ENCODE measurements at regions not wholly inside any gene's neighbourhood (a gene's known extent, or its start where the extent isn't known, plus 50 kb on each side); places are given as distances from the start of the nearest gene placed in this dataset.

DNA sequence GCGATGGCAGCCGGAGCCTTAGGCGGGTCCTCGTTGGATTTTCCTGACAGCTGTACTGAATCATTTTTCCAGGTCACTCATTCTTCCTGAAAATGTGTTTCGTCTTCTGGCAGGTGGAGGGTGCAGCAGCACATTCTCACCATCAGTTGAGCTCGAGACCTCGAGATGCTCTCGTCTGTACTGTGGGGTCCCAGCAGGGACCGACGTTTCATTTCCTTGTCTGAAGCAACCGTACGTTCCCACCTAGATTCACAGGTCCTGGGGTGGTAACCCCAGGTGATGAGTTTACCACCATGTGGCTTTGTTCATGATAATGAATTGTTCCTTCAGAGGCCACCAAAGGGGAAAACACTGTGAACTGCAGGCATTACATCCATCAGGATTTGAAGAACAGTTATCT, 298.5 kb upstream of the FOXK1 start:
- TF ChIP-seq, protein P1, sequence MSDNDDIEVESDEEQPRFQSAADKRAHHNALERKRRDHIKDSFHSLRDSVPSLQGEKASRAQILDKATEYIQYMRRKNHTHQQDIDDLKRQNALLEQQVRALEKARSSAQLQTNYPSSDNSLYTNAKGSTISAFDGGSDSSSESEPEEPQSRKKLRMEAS (IDR thresholded peaks at IDR 0.05; ENCODE audit: low read depth, low read length): no peak
- TF ChIP-seq, protein P2, sequence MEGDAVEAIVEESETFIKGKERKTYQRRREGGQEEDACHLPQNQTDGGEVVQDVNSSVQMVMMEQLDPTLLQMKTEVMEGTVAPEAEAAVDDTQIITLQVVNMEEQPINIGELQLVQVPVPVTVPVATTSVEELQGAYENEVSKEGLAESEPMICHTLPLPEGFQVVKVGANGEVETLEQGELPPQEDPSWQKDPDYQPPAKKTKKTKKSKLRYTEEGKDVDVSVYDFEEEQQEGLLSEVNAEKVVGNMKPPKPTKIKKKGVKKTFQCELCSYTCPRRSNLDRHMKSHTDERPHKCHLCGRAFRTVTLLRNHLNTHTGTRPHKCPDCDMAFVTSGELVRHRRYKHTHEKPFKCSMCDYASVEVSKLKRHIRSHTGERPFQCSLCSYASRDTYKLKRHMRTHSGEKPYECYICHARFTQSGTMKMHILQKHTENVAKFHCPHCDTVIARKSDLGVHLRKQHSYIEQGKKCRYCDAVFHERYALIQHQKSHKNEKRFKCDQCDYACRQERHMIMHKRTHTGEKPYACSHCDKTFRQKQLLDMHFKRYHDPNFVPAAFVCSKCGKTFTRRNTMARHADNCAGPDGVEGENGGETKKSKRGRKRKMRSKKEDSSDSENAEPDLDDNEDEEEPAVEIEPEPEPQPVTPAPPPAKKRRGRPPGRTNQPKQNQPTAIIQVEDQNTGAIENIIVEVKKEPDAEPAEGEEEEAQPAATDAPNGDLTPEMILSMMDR (IDR thresholded peaks at IDR 0.05; ENCODE audit: low read depth, low read length): no peak
- no peak for TF ChIP-seq POLR2A (IDR thresholded peaks at IDR 0.05; ENCODE audit: extremely low read depth, insufficient read length)

Measured in NB4 (cell line).